VCaP (cell line): ENCODE measurements at regions not wholly inside any gene's neighbourhood (a gene's known extent, or its start where the extent isn't known, plus 50 kb on each side); places are given as distances from the start of the nearest gene placed in this dataset.

Source experiments
- H3K27ac ChIP-seq: fragments of 450-650 bp; 2 replicates; pipeline ENCODE4 v1.5.1; 2017
- TF ChIP-seq, protein P1 (sequence below): fragments of 450-650 bp; conservative IDR thresholded peaks from 2 replicates; pipeline ENCODE4 v1.5.1; 2017; ENCODE audit warnings: mild to moderate bottlenecking, moderate library complexity

DNA sequence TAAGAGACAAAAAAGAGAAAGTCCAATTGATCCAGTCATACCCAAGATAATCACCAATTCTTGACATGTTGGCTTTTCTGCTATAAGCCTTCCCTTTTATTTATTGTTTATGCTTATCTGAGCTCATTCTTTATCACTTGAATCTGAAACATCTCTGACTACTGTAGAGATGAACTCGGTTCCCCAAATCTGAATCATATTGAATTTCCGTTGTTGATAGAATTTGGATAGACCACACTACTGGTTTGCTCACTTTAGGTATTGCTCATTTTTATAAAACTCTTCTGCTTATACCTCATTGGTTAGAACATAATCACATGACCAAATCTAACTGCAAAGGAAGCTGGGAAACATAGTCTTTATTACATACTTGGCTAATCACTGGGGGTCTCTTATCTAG is 236.9 kb downstream of the TRIB2 start:
- TF ChIP-seq, protein P1, sequence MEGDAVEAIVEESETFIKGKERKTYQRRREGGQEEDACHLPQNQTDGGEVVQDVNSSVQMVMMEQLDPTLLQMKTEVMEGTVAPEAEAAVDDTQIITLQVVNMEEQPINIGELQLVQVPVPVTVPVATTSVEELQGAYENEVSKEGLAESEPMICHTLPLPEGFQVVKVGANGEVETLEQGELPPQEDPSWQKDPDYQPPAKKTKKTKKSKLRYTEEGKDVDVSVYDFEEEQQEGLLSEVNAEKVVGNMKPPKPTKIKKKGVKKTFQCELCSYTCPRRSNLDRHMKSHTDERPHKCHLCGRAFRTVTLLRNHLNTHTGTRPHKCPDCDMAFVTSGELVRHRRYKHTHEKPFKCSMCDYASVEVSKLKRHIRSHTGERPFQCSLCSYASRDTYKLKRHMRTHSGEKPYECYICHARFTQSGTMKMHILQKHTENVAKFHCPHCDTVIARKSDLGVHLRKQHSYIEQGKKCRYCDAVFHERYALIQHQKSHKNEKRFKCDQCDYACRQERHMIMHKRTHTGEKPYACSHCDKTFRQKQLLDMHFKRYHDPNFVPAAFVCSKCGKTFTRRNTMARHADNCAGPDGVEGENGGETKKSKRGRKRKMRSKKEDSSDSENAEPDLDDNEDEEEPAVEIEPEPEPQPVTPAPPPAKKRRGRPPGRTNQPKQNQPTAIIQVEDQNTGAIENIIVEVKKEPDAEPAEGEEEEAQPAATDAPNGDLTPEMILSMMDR: no peak
- H3K27ac ChIP-seq: no peak overlapping the region

DNA sequence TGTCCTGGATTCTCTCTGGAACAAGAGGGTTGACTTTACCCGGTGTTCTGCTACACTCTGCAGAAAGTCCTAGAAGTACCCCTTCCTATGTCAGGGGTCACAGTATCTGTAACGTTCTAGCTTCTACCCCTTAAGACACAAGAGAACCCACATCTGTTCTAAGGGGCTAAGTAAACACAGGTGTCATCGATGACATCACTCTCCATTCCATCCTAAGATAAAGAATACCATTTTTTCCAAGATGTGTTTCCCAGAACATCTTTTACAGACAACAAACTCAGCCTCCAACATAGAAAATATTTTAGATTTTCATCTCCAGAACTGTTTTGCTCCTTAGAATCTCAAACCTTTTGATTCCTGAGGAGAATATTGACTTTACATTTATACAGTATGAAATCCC is 239.1 kb downstream of the TRIB2 start:
- TF ChIP-seq, protein P1: no peak
- H3K27ac ChIP-seq: no peak overlapping the region

DNA sequence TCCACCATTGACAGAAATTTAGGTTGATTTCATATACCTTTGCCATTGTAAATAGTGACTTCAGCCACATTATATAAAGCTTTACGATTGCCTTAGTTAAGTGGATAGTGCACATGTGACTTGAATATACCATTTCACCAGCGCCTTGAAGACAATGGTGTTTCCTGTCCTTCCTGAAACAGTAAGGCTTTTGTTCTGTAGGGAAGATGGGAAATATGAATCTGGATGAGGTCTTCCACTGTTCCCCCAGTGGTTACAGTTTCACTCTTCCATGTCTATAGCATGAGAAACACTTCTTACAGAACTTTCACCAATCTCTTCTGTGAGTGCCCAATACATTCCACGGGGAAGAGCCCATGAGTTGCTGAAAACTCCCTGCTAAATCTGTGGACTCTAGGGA is 240.5 kb downstream of the TRIB2 start:
- no peak overlapping the region for H3K27ac ChIP-seq
- TF ChIP-seq, protein P1: no peak

DNA sequence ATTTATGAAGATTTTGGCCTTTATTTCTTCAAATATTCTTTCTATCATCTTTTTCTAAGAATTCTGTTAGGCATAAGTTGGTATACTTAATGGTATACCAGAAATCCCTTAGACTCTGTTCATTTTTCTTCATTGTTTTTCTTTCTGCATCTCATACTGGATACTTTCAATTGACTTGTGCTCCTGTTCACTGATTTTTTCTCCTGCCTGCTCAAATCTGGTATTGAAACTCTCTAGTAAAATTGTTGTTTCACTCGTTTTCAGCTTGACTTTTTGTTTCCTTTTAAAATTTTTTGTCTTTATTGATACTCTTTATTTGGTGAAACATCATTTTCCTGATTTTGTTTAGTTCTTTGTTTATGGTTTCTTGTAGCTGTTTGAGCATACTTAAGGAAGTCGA is 243.2 kb downstream of the TRIB2 start:
- H3K27ac ChIP-seq: no peak overlapping the region
- TF ChIP-seq, protein P1: no peak

DNA sequence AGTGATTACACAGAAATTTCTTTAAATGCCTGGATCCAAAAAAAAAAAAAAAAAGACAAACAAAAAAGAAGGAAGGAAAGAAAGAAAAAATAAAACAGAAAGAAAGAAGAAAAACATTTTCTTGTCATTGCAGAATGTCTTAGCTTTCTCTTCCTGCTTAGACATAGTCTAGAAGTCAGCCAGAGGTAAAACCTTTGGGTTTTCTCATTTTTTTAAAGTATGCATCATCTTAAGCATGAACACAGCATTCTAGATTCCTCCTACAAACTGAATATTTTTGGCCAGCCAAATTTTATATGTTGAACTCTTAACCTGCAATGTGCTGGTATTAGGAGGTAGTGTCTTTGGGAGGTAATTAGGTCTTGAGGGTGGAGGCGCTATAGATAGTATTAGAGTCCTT is 243.9 kb downstream of the TRIB2 start:
- TF ChIP-seq, protein P1: no peak
- H3K27ac ChIP-seq: no peak overlapping the region

DNA sequence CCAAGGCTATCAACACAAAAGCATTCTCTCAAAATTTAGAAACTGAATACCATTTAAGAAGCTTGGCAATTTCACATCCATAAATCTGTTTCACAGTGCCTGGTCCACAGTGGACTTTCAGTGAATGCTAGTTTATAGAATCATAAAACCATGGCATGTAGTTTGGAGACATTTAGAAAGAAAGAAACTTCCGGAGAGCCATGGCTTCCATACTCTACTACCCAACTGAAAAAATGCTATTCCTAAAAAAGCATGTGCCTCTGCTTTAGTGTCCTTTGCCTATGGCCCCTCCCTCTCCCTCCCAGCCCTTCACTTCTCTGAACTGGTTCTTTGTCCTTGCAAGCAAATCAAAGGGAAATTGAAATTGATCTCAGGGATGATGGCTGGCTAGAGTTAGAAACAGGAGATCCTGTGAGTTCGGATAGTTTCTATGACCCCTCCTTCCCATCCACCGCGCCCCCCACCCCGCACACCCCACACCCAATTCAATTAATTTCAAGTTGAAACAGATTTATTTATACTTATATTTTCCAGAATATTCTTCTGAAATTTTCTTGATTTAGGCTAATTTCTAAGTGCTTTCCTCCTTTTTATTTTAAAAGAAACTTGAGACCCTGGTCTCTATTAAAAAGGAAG is 248.3 kb downstream of the TRIB2 start:
- no peak overlapping the region for H3K27ac ChIP-seq

DNA sequence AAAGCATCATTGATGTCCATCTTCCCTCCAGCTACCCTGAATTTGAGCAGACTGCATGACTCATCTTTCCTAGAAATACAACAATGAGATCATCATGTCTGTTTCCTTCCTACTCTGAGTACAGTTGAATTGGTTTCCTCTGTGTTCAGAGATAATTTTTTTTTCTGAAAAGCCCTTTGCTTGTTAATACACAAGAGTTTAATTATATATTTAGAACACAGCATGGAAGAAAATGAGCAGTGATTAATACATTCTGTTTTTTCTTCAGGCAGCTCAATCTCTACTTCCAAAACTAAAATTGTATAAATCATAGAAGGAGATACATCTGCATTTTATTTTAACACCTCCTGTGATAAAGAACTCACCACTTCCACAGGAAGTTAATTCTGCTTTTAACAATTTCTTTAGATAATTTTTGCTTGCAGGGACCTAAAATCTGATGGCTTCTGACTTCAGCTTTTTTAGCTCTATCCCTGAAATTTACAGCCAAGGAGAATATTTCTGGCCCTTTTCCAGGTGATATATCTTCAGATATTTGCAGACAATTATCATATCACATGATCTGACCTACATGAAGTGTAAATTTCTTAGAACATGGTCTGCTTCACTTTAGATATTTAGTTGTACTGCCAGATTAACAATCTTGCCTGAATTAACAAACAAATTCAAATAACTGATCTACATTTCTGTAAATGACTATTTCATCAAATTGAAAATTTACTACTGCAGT is 249.0 kb downstream of the TRIB2 start:
- no peak overlapping the region for H3K27ac ChIP-seq
- TF ChIP-seq, protein P1: no peak

More for the DNA sequence above, 248.3 kb downstream of the TRIB2 start:
- TF ChIP-seq, protein P1: no peak
